ENCODE measurements at regions not wholly inside any gene's neighbourhood (a gene's known extent, or its start where the extent isn't known, plus 50 kb on each side); places are given as distances from the start of the nearest gene placed in this dataset.

DNA sequence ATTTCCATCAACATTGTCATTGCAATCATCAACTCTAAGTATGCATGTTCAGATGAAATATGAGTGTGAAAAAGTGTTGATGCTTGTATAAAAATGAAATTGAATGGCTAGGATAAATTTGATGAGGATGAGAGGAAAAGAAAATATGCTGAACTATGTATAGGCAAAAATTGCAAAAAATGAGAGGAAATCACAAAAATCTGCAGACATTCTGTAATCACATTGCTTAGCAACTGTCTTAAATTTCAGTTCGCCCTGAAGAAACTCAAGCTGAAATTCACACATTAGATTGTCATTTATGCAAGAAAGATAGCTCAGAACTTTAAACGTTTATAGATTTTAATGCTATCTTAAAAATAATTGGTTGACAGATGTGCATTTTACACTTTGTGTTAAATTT, 1098.8 kb upstream of the IGFBP7 start:
- H3K9me3 ChIP-seq (replicated peaks) = no peaks in the 10 kb centered on the region
- H3K27ac ChIP-seq = no peak overlapping the region
- H3K4me1 ChIP-seq = no peaks in the 10 kb centered on the region
- no peak overlapping the region for H3K4me3 ChIP-seq
- DNase-seq = no peak
- 0 out of 2 replicates have a peak, but pooled peaks cover 4% of the 10 kb centered on the region for H3K27me3 ChIP-seq
- no peaks in the 10 kb centered on the region for H3K36me3 ChIP-seq

DNA sequence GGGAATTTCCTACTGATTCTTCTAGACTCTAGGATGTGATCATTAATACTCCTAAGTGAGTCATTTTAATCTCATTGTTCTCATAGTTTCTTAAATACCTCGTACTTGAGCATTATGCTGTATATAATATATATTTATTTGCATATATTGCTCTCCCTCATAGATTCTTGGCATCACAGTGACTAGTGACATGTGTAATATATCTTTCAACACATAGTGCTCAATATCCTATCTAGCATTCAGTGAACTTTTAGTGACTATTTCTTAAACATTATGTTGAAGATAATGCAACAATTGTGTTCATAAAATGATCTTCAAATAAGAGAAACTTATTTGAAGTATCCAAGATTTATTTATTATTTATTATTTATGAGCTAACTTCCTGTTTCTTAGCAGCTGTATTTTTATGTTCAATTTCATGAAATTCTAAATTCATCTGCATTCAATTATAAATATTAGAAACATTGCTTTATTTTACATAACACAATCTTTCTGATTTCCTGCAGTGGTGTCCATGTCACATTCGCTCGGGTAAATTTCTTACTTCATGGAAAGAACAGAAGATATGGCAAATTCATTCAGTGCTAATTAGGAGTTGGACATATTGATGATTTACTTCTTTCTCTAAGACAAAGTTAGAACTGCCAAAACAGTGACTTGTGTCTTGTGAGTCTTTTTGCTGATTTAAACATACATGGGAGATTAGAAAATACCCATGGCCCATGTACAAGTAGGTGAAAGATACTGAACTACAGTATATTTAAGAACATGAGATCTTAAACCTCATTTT, 1095.5 kb upstream of the IGFBP7 start:
- Histone ChIP-seq H3K4me1 (no peaks in the 10 kb centered on the region), H3K4me3 (no peak overlapping the region), H3K36me3 (no peaks in the 10 kb centered on the region), H3K27ac (no peak overlapping the region), H3K27me3 (0 out of 2 replicates have a peak, but pooled peaks cover 4% of the 10 kb centered on the region), H3K9me3 (replicated peaks) (no peaks in the 10 kb centered on the region)
- no peak for DNase-seq

DNA sequence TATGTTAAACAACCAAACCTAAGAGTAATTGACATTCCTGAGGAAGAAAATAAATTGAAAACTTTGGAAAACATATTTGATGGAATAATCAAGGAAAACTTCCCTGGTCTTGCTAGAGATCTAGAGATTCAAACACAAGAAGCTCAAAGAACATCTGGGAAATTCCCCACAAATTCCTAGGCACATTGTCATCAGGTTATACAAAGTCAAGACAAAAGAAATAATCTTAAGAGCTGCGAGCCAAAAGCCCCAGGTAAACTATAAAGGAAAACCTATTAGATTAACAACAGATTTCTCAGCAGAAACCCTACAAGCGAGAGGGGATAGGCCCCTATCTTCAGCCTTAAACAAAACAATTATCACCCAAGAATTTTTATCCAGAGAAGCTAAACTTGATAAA, 1082.0 kb upstream of the IGFBP7 start:
- Histone ChIP-seq H3K27ac (no peak overlapping the region), H3K36me3 (no peaks in the 10 kb centered on the region), H3K9me3 (replicated peaks) (no peaks in the 10 kb centered on the region), H3K4me3 (no peak overlapping the region), H3K27me3 (no peaks in the 10 kb centered on the region), H3K4me1 (no peaks in the 10 kb centered on the region)
- DNase-seq = no peak

DNA sequence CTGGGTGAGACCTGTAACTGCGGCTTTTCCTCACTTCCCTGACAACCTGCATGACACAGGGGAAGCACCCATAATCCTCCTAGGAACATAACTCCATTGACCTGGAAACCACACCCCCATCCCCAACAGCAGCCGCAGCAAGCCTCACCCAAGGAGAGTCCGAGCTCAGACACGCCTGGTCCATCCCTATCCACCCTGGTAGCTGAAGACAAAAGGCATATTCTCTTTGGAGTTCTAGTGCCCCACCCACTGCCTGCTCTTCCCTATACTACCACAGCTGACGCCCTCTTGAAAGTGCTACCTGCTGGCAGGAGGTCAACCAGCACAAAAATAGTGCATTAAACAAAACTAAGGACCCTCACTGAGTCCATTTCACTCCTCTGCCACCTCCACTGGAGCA, 1080.9 kb upstream of the IGFBP7 start:
- no peaks in the 10 kb centered on the region for H3K4me1 ChIP-seq
- peak in 1 of 2 experiments; percentile 3 for DNase-seq
- H3K36me3 ChIP-seq = no peaks in the 10 kb centered on the region
- H3K27me3 ChIP-seq = no peaks in the 10 kb centered on the region
- no peaks in the 10 kb centered on the region for H3K9me3 ChIP-seq (replicated peaks)
- H3K4me3 ChIP-seq = no peak overlapping the region
- no peak overlapping the region for H3K27ac ChIP-seq

DNA sequence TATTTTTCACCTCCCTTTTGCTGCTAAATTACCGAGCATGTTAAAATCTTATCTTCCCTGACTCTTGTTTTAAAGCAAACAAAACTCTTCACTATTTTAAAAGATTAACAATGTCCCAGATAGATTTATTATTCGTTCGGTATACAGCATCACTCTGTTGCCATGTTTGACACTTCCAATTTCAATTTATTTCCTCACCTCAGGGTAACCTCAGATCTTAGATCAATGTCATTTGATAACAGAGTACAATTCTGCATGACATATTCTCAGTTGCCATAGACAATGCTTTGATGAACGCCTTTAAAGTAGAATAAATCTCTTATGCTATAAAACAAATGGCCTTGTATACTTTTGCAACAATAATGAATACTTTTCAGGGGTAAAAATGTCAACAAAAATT, 1078.1 kb upstream of the IGFBP7 start:
- Histone ChIP-seq H3K36me3 (no peaks in the 10 kb centered on the region), H3K27ac (no peak overlapping the region), H3K4me1 (no peaks in the 10 kb centered on the region), H3K4me3 (no peak overlapping the region), H3K9me3 (replicated peaks) (no peaks in the 10 kb centered on the region), H3K27me3 (no peaks in the 10 kb centered on the region)
- no peak for DNase-seq

GRCh38 chr4:58175024-58175423, 1064.8 kb upstream of the IGFBP7 start:
- H3K36me3 ChIP-seq = no peaks in the 10 kb centered on the region
- DNase-seq = no peak
- no peaks in the 10 kb centered on the region for H3K27me3 ChIP-seq
- no peak overlapping the region for H3K4me3 ChIP-seq
- no peaks in the 10 kb centered on the region for H3K9me3 ChIP-seq (replicated peaks)
- no peaks in the 10 kb centered on the region for H3K4me1 ChIP-seq
- no peak overlapping the region for H3K27ac ChIP-seq

DNA sequence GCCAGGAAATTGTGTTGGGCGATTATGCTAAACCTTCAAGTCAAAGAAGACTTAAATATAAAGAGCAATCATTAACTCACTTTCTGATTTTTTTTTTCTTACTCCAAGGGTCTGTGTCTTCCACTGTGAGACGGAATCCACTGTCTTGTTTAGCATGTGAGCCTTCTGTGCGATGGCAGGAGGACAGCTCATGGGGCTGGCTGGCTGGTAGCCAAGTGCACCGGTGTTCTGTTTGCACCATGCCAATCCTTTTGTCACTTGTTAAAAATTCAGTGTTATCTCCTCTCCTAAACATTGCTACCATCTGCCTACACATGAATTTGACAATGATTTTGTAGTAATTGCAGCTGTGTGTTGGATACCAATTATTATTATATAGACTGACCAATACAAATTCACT, 1056.3 kb upstream of the IGFBP7 start:
- H3K9me3 ChIP-seq (replicated peaks) = no peaks in the 10 kb centered on the region
- no peaks in the 10 kb centered on the region for H3K27me3 ChIP-seq
- peaks cover 9% of the 10 kb centered on the region for H3K4me1 ChIP-seq
- no peak overlapping the region for H3K27ac ChIP-seq
- H3K4me3 ChIP-seq = no peak overlapping the region
- H3K36me3 ChIP-seq = no peaks in the 10 kb centered on the region
- no peak for DNase-seq

- Histone ChIP-seq H3K27ac (no peak overlapping the region), H3K9me3 (replicated peaks) (no peaks in the 10 kb centered on the region), H3K36me3 (no peaks in the 10 kb centered on the region), H3K4me1 (peaks cover 9% of the 10 kb centered on the region), H3K4me3 (no peak overlapping the region), H3K27me3 (no peaks in the 10 kb centered on the region)
- DNase-seq = peak; percentile 63 to 84
Measured at GRCh38 chr4:58163156-58163555, 1053.0 kb upstream of the IGFBP7 start.

GRCh38 chr4:58149404-58150085, 1039.4 kb upstream of the IGFBP7 start:
- Histone ChIP-seq H3K27me3 (no peaks in the 10 kb centered on the region), H3K27ac (no peak overlapping the region), H3K4me1 (no peaks in the 10 kb centered on the region), H3K9me3 (replicated peaks) (no peaks in the 10 kb centered on the region), H3K4me3 (no peak overlapping the region), H3K36me3 (no peaks in the 10 kb centered on the region)
- DNase-seq = no peak

DNA sequence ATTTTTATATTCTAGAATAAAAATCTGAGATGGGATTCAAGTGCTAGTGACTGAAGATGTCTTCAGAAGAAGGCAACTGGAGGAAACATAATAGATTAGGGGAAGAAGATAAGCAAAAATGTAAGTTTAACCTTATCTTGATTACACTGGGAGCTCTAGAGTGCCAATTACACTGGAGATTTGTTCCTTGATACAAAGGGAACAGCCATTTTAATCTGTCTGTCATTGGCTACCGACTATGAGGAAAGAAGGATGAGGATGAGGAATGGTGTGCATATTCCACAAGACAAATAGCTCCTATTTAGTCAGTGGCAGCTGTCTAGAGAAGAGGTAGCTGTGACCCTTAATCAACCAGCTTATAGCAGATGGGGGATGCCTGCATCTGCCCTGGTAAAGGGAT, 1034.5 kb upstream of the IGFBP7 start:
- no peak overlapping the region for H3K4me3 ChIP-seq
- no peak for DNase-seq
- no peaks in the 10 kb centered on the region for H3K9me3 ChIP-seq (replicated peaks)
- no peaks in the 10 kb centered on the region for H3K4me1 ChIP-seq
- H3K27ac ChIP-seq = no peak overlapping the region
- no peaks in the 10 kb centered on the region for H3K27me3 ChIP-seq
- no peaks in the 10 kb centered on the region for H3K36me3 ChIP-seq

GRCh38 chr4:58138786-58139668, 1028.8 kb upstream of the IGFBP7 start:
- H3K4me1 ChIP-seq = no peaks in the 10 kb centered on the region
- DNase-seq = no peak
- no peaks in the 10 kb centered on the region for H3K9me3 ChIP-seq (replicated peaks)
- no peak overlapping the region for H3K27ac ChIP-seq
- no peak overlapping the region for H3K4me3 ChIP-seq
- H3K27me3 ChIP-seq = no peaks in the 10 kb centered on the region; the same call in 1 of the 2 replicates
- no peaks in the 10 kb centered on the region for H3K36me3 ChIP-seq

- Histone ChIP-seq H3K27ac (no peak overlapping the region), H3K27me3 (no peaks in the 10 kb centered on the region; the same call in 1 of the 2 replicates), H3K9me3 (replicated peaks) (no peaks in the 10 kb centered on the region), H3K4me1 (no peaks in the 10 kb centered on the region), H3K36me3 (no peaks in the 10 kb centered on the region), H3K4me3 (no peak overlapping the region)
- DNase-seq = no peak
Measured at GRCh38 chr4:58136604-58137003, 1026.4 kb upstream of the IGFBP7 start.

GRCh38 chr4:58127680-58128079, 1017.5 kb upstream of the IGFBP7 start:
- Histone ChIP-seq H3K4me1 (no peaks in the 10 kb centered on the region), H3K36me3 (no peaks in the 10 kb centered on the region), H3K27me3 (no peaks in the 10 kb centered on the region), H3K4me3 (no peak overlapping the region), H3K9me3 (replicated peaks) (no peaks in the 10 kb centered on the region), H3K27ac (no peak overlapping the region)
- DNase-seq = no peak

DNA sequence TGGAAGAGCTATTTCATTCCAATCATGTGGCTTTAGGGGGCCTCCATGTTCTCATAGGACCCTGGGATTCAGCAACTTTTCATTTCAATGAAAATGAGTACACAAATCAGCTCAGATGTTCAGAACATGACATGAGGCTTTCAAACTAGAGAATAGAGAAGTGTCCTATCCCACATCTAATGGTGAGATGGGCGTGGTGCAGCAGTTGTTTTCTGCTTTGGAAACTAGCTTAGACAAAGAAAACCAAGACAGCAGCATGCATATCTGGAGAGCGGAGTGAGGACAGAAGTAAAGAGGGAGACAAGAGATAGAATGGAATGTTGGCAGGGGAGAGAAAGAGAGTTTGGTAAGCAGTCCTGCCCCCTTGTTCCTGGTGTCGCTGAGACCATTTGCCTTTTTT, 1009.1 kb upstream of the IGFBP7 start:
- Histone ChIP-seq H3K4me1 (no peaks in the 10 kb centered on the region), H3K4me3 (no peak overlapping the region), H3K27ac (no peak overlapping the region), H3K9me3 (replicated peaks) (no peaks in the 10 kb centered on the region), H3K27me3 (no peaks in the 10 kb centered on the region), H3K36me3 (no peaks in the 10 kb centered on the region)
- no peak for DNase-seq

DNA sequence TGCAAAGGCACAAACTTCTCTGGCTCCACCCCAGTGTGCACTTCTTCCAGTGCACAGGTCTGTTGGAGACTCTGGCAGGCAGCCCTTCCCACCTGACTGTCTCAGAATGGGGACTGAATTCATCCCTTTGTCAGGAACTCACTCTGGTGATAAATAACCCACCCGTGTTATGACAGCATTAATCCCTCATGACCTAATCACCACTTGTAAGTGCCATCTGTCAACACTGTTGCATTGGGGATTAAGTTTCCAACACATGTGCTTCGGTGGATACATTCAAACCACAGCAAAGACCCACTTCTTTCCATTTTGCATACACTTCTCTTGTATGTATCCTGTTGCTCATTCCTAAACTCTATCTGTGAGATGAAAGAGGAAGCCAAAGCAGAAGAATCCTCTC, 1002.9 kb upstream of the IGFBP7 start:
- H3K27me3 ChIP-seq = no peaks in the 10 kb centered on the region
- H3K4me3 ChIP-seq = no peak overlapping the region
- no peak overlapping the region for H3K27ac ChIP-seq
- H3K36me3 ChIP-seq = no peaks in the 10 kb centered on the region
- no peaks in the 10 kb centered on the region for H3K9me3 ChIP-seq (replicated peaks)
- no peaks in the 10 kb centered on the region for H3K4me1 ChIP-seq
- peak; percentile 16 to 60 for DNase-seq
